RWPE2 (cell line): ENCODE measurements at regions not wholly inside any gene's neighbourhood (a gene's known extent, or its start where the extent isn't known, plus 50 kb on each side); places are given as distances from the start of the nearest gene placed in this dataset.
A peak's percentile ranks its signal among the peaks of the same experiment; 100 is the strongest.

Experiments used
- ATAC-seq: fragments of 200-7000 bp; cut with Tn5 transposase; 3 replicates; pipeline ENCODE4 v1.9.1; 2021; ENCODE audit warnings: low read depth
- DNase-seq: peaks from one replicate; pipeline ENCODE4 v3.0.0-alpha.2; 2020; ENCODE audit warnings: low spot score
- H3K27ac ChIP-seq: fragments of 450-650 bp; 2 replicates; pipeline ENCODE4 v1.5.1; 2017; ENCODE audit warnings: mild to moderate bottlenecking; ENCODE audit not compliant: poor library complexity, severe bottlenecking
- H3K27me3 ChIP-seq: fragments of 250-450 bp; sonication (Bioruptor Pico); 2 replicates; pipeline ENCODE4 v1.5.1; 2021; ENCODE audit warnings: mild to moderate bottlenecking, moderate library complexity; ENCODE audit not compliant: insufficient read depth, poor library complexity, severe bottlenecking
- H3K36me3 ChIP-seq: fragments of 250-450 bp; sonication (Bioruptor Pico); 2 replicates; pipeline ENCODE4 v1.5.1; 2020; ENCODE audit warnings: low read depth, mild to moderate bottlenecking, moderate library complexity
- H3K4me1 ChIP-seq: fragments of 250-450 bp; sonication (Bioruptor Pico); 2 replicates; pipeline ENCODE4 v1.5.1; 2021; ENCODE audit warnings: mild to moderate bottlenecking, moderate library complexity; ENCODE audit not compliant: insufficient read depth, poor library complexity, severe bottlenecking
- H3K4me3 ChIP-seq: fragments of 250-450 bp; sonication (Bioruptor Pico); 2 replicates; pipeline ENCODE4 v1.5.1; 2021; ENCODE audit warnings: mild to moderate bottlenecking, moderate library complexity; ENCODE audit not compliant: severe bottlenecking
- H3K9me3 ChIP-seq: fragments of 250-450 bp; sonication (Bioruptor Pico); 2 replicates; pipeline ENCODE4 v1.5.1; 2021; ENCODE audit warnings: mild to moderate bottlenecking, moderate library complexity; ENCODE audit not compliant: severe bottlenecking
- TF ChIP-seq, protein P1 (sequence below): fragments of 450-650 bp; IDR thresholded peaks from one replicate; pipeline ENCODE4 v1.5.1; 2017; ENCODE audit warnings: mild to moderate bottlenecking, moderate library complexity; ENCODE audit not compliant: poor library complexity, severe bottlenecking

DNA sequence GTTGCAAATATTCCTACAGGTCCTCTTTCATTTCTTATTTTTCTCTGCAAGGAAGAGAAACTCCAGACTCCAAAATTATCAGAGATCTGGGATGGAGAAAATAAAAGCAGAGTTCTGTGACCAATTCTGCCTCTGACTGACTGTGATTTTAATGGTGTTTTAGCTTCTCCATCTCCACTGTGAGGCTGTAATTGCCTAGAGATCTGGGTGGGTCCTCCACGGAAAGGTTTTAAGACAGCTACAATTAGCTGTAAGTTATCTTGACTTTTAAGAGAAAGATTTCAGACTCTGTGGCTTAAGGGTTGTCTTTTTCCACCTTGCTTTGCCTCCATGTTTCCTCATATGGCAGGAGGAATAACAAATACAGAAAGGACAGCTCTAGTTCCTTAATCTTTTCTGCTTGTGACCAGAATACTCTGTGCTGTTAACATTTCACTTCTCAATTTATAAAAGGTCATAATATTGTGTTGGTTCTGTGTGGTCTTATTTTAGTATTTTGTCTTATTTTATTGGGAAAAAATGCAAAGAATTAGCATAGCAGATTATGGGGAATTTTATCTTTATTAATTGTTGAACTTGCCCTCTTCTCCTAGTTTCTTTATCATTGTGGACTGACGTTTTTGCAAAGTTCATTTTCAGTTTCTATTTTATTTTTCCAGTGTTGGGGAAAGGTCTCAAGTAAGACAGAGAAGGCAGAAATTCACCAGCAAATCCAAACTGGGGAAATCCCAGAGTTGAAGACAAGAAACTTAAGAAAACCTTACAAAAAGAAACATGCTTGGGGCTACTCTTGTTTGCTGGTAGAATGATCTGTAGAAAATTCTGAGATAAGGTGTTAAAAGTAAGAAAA lies 157.9 kb downstream of the RAP2B start:
- TF ChIP-seq, protein P1, sequence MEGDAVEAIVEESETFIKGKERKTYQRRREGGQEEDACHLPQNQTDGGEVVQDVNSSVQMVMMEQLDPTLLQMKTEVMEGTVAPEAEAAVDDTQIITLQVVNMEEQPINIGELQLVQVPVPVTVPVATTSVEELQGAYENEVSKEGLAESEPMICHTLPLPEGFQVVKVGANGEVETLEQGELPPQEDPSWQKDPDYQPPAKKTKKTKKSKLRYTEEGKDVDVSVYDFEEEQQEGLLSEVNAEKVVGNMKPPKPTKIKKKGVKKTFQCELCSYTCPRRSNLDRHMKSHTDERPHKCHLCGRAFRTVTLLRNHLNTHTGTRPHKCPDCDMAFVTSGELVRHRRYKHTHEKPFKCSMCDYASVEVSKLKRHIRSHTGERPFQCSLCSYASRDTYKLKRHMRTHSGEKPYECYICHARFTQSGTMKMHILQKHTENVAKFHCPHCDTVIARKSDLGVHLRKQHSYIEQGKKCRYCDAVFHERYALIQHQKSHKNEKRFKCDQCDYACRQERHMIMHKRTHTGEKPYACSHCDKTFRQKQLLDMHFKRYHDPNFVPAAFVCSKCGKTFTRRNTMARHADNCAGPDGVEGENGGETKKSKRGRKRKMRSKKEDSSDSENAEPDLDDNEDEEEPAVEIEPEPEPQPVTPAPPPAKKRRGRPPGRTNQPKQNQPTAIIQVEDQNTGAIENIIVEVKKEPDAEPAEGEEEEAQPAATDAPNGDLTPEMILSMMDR, result no peak
- Histone ChIP-seq H3K4me3 (no peak overlapping the region), H3K9me3 (no peaks in the 10 kb centered on the region), H3K4me1 (no peaks in the 10 kb centered on the region), H3K27me3 (no peaks in the 10 kb centered on the region), H3K27ac (no peak overlapping the region), H3K36me3 (no peaks in the 10 kb centered on the region)
- DNase-seq (no peak), ATAC-seq (no peak)

DNA sequence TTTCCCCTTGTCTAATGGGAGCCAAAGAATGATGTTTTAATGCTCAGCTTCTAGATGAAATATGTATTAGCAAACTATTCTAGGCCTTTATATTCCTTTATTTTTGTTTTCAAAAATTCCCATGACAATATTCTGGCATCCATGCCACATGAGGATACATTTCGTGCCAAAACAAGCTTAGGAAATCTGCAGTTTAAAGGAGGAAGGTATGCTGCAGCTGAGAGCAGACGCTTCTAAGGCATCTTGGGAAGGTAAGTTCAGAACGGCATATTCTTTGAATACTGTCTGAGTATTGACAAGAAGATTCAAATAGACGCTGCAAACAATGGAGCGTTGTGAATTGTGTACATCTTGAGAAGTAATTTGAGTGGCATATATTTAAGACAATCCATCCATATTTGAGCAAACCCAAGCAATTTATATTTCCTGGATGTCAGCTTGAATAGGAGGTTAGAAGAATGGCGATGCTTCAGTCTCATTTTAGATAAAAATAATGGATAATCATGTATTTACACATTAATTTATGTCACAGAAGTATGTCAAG lies 158.6 kb downstream of the RAP2B start:
- Histone ChIP-seq H3K36me3 (no peaks in the 10 kb centered on the region), H3K9me3 (no peaks in the 10 kb centered on the region), H3K27me3 (no peaks in the 10 kb centered on the region), H3K27ac (no peak overlapping the region), H3K4me1 (no peaks in the 10 kb centered on the region), H3K4me3 (no peak overlapping the region)
- ATAC-seq (no peak), DNase-seq (no peak)
- TF ChIP-seq, protein P1, result no peak

DNA sequence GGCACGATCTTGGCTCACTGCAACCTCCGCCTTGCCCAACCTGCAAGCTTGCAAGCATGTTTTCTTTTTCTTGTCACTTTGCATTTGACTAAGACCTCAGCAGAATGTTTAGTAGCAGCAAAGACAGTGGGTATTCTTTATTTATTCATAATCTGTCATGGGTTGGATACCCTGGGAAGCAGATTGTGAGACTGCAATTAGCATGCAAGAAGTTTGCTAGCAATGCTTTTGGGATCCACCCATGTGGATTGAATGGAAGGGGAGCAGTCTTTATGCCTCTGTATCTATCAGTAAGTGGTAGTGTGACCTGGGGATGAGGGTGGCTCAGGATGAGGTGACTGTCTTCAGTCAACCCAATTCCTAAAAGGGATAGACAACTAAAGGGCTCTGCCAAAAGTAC lies 166.7 kb downstream of the RAP2B start:
- no peaks in the 10 kb centered on the region for H3K27me3 ChIP-seq
- no peaks in the 10 kb centered on the region for H3K4me1 ChIP-seq
- no peak overlapping the region for H3K4me3 ChIP-seq
- TF ChIP-seq, protein P1, result no peak
- no peak overlapping the region for H3K27ac ChIP-seq
- ATAC-seq (no peak), DNase-seq (no peak)
- no peaks in the 10 kb centered on the region for H3K36me3 ChIP-seq
- H3K9me3 ChIP-seq, result no peaks in the 10 kb centered on the region

DNA sequence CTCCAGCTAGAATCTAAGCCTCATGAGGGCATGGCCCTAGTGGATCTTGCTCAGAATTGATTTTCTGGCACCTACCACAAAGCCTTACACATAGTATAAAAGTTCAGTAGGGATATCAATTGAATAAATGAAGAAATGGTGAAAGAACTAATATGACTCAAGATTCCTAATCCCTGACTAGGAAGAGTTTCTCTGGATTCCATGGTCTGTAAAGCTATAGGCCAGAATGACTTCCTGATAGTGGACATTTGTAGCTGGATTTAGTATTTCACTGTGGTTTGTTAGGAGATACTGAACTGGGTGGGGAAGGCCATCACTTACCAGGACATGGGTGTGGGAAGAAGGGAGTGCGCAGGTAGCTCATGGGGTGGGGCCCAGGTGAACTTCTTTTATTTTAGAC lies 168.9 kb downstream of the RAP2B start:
- peak; percentile 42; the same call in 2 of the 3 replicates for ATAC-seq
- no peaks in the 10 kb centered on the region for H3K27me3 ChIP-seq
- no peaks in the 10 kb centered on the region for H3K36me3 ChIP-seq
- no peak overlapping the region for H3K27ac ChIP-seq
- H3K4me1 ChIP-seq, result no peaks in the 10 kb centered on the region
- DNase-seq, result no peak
- no peak overlapping the region for H3K4me3 ChIP-seq
- TF ChIP-seq, protein P1, result no peak
- H3K9me3 ChIP-seq, result no peaks in the 10 kb centered on the region

DNA sequence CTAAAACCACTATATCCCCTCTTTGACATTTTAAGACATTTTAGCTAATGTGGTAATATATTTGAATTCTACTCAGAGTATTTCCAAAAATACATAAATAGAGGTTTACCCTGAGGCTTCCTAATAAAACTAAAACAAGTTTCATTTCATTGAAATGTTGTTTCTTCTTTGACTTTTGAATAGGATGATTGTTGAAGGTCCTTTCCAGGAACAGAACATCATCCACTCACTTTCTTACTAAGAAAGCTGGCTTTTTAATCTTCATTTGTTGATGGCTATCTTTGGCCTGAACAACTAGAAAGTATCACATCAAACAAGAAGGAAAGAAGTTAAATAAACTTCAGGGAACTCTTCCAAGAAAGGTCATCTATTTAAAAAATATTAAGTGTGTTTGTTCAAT lies 169.7 kb downstream of the RAP2B start:
- Histone ChIP-seq H3K4me3 (no peak overlapping the region), H3K27me3 (no peaks in the 10 kb centered on the region), H3K36me3 (no peaks in the 10 kb centered on the region), H3K9me3 (no peaks in the 10 kb centered on the region), H3K27ac (no peak overlapping the region), H3K4me1 (no peaks in the 10 kb centered on the region)
- TF ChIP-seq, protein P1, result no peak
- DNase-seq, result no peak
- no peak for ATAC-seq
